AG04450 (cell line): ENCODE measurements at regions not wholly inside any gene's neighbourhood (a gene's known extent, or its start where the extent isn't known, plus 50 kb on each side); places are given as distances from the start of the nearest gene placed in this dataset.

Experiments used
- CTCF ChIA-PET: fragments of 300-600, 350-600 bp; formaldehyde crosslinking; extraction: SDS; loops from one replicate; lab custom pipeline; 2022; ENCODE audit warnings: antibody characterized with exemption, inconsistent platforms; lab: Charles Lee
- POLR2A ChIA-PET: fragments of 350-600 bp; formaldehyde crosslinking; extraction: SDS; loops from one replicate; lab custom pipeline; 2021; ENCODE audit warnings: antibody characterized with exemption, inconsistent platforms; lab: Yijun Ruan, JAX
- DNase-seq: peaks from one replicate; pipeline ENCODE4 v3.0.0-alpha.2; 2011; ENCODE audit warnings: low read depth, low spot score
- H3K27ac ChIP-seq: one replicate; pipeline ENCODE4 v1.5.1; 2012; ENCODE audit warnings: low read depth, low read length, control low read depth
- H3K27me3 ChIP-seq: one replicate; pipeline ENCODE4 v1.6.0; 2012; ENCODE audit warnings: low read length; ENCODE audit not compliant: control insufficient read depth, insufficient read depth
- H3K4me3 ChIP-seq: 2 replicates; pipeline ENCODE4 v1.5.1; 2011; ENCODE audit warnings: mild to moderate bottlenecking, low read depth, low read length, control low read depth
- H3K9me3 ChIP-seq: 2 replicates; pipeline ENCODE4 v1.5.1; 2012; ENCODE audit warnings: low read length; ENCODE audit not compliant: control insufficient read depth, insufficient read depth
- TF ChIP-seq, protein P1 (sequence below): IDR thresholded peaks from 2 replicates; pipeline ENCODE4 v1.5.1; 2011; ENCODE audit warnings: low read depth, low read length, control low read depth, inconsistent platforms

- no peak overlapping the region for H3K27ac ChIP-seq
- TF ChIP-seq, protein P1, sequence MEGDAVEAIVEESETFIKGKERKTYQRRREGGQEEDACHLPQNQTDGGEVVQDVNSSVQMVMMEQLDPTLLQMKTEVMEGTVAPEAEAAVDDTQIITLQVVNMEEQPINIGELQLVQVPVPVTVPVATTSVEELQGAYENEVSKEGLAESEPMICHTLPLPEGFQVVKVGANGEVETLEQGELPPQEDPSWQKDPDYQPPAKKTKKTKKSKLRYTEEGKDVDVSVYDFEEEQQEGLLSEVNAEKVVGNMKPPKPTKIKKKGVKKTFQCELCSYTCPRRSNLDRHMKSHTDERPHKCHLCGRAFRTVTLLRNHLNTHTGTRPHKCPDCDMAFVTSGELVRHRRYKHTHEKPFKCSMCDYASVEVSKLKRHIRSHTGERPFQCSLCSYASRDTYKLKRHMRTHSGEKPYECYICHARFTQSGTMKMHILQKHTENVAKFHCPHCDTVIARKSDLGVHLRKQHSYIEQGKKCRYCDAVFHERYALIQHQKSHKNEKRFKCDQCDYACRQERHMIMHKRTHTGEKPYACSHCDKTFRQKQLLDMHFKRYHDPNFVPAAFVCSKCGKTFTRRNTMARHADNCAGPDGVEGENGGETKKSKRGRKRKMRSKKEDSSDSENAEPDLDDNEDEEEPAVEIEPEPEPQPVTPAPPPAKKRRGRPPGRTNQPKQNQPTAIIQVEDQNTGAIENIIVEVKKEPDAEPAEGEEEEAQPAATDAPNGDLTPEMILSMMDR: no peak
- no peak overlapping the region for H3K4me3 ChIP-seq
- ChIA-PET POLR2A (no interaction called here), CTCF (no interaction called here)
- no peaks in the 10 kb centered on the region; the same call in 1 of the 2 replicates for H3K9me3 ChIP-seq
- no peaks in the 10 kb centered on the region for H3K27me3 ChIP-seq
- no peak for DNase-seq
These were observed 103.8 kb upstream of the VRK1 start for GRCh38 chr14:96693252-96693820.

DNA sequence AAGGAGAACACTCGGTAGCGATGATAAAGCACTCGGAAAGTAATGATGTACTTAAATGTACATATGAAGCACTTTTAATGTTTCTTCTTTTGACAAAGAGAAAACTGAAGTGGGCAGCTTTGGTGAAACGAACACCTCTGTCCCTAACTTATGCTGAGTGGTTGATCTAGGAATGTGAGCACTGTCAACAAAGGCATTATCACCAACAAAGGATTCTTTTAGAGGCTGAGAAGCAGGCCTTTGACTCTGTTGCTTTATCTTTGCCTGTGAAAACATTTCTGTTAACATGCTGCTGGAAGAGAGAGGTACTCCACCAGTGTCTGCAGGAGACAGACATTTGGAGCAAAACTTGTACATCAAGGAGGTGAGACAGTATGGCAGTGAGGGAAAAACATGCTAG lies 103.2 kb upstream of the VRK1 start:
- ChIA-PET CTCF (no interaction called here), POLR2A (no interaction called here)
- Histone ChIP-seq H3K9me3 (no peaks in the 10 kb centered on the region; the same call in 1 of the 2 replicates), H3K27ac (no peak overlapping the region), H3K4me3 (no peak overlapping the region), H3K27me3 (no peaks in the 10 kb centered on the region)
- TF ChIP-seq, protein P1: no peak
- DNase-seq: no peak

GRCh38 chr14:96698960-96699539 lies 98.1 kb upstream of the VRK1 start:
- no peak overlapping the region for H3K27ac ChIP-seq
- TF ChIP-seq, protein P1: no peak
- ChIA-PET POLR2A (no interaction called here), CTCF (no interaction called here)
- H3K4me3 ChIP-seq: no peak overlapping the region
- H3K9me3 ChIP-seq: no peaks in the 10 kb centered on the region; the same call in 1 of the 2 replicates
- no peaks in the 10 kb centered on the region for H3K27me3 ChIP-seq
- DNase-seq: no peak

- DNase-seq: no peak
- ChIA-PET CTCF (no interaction called here), POLR2A (no interaction called here)
- Histone ChIP-seq H3K27me3 (no peaks in the 10 kb centered on the region), H3K9me3 (no peaks in the 10 kb centered on the region; the same call in 1 of the 2 replicates), H3K27ac (no peak overlapping the region), H3K4me3 (no peak overlapping the region)
- TF ChIP-seq, protein P1: no peak
These were observed 97.5 kb upstream of the VRK1 start for GRCh38 chr14:96699666-96700065.

DNA sequence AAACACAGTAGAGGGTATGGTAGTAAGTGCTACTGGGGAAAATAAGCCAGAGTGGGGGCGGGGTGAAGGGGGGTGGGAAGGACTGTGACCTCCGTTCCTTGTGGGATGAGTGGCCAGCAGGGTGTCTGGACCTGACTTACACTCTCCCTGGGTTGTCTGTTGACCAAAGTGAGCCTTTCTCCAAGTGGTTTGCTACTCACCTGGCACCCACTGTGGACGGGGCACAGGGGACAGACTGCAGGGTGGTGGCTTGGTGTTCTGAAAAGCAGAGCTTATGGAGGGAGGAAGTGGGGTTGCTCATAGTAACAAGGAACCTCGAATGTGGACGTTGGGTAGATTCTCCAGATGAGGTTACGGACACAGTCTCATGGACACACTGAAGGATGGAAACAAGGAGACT lies 94.4 kb upstream of the VRK1 start:
- H3K27me3 ChIP-seq: no peaks in the 10 kb centered on the region
- no peaks in the 10 kb centered on the region; the same call in 1 of the 2 replicates for H3K9me3 ChIP-seq
- H3K27ac ChIP-seq: no peak overlapping the region
- no peak for DNase-seq
- ChIA-PET CTCF (no interaction called here), POLR2A (no interaction called here)
- H3K4me3 ChIP-seq: no peak overlapping the region
- TF ChIP-seq, protein P1: no peak
